ENCODE measurements at regions not wholly inside any gene's neighbourhood (a gene's known extent, or its start where the extent isn't known, plus 50 kb on each side); places are given as distances from the start of the nearest gene placed in this dataset.

DNA sequence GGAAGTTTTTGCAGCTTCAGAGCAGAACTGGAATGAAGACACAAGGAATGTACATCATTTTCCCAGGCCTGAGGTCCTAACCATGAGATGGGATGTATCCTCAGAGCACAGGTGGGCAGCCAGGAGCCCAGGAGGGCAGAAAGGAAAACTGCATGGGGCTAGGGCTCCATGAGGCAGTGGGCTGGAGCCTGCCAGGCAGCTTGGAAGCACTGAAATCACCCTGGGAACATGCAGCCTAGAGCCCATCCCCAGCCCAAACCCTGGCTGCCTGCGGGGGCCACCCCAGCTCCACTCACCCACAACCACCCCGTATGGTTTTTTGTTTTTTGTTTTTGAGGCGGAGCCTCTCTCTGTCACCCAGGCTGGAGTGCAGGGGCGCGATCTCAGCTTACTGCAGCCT, 86.2 kb upstream of the SIAH1 start:
- no peak overlapping the region for H3K27ac Mint-ChIP-seq
- no peak overlapping the region for H3K4me3 Mint-ChIP-seq
- no peaks in the 10 kb centered on the region for H3K36me3 Mint-ChIP-seq
- TF ChIP-seq CTCF (conservative IDR thresholded peaks at IDR 0.05), result no peak
- H3K4me1 Mint-ChIP-seq (ENCODE audit: unreplicated experiment), result no peaks in the 10 kb centered on the region
- no peaks in the 10 kb centered on the region for H3K9me3 Mint-ChIP-seq
- H3K27me3 Mint-ChIP-seq, result no peaks in the 10 kb centered on the region
- DNase-seq (ENCODE audit: extremely low spot score, unreplicated experiment), result no peak

- Mint-ChIP-seq H3K27ac (no peak overlapping the region), H3K27me3 (peaks cover 3% of the 10 kb centered on the region), H3K9me3 (no peaks in the 10 kb centered on the region), H3K36me3 (no peaks in the 10 kb centered on the region), H3K4me3 (no peak overlapping the region), H3K4me1 (ENCODE audit: unreplicated experiment) (no peaks in the 10 kb centered on the region)
- TF ChIP-seq CTCF (conservative IDR thresholded peaks at IDR 0.05), result no peak
- DNase-seq (ENCODE audit: extremely low spot score, unreplicated experiment), result no peak
These were observed 77.0 kb upstream of the SIAH1 start for GRCh38 chr16:48462106-48462740.

DNA sequence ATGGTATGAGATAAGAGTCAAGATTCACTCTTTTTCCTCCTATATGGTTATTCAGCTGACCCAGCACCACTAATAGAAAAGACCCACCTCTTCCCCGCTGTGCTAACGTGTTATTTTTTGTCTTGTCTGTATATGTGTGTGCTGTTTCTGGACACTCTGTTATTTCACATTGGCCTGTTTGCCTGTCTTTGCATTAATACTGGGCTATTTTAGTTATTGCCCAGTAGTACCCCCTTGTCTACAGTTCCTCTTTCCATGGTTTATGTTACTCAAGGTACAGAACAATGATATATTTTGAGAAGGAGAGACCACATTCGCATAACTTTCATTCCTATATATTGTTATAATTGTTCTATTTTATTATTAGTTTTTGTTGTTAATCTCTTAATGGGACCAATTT, 74.0 kb upstream of the SIAH1 start:
- TF ChIP-seq CTCF (conservative IDR thresholded peaks at IDR 0.05), result no peak
- Mint-ChIP-seq H3K27me3 (peaks cover 3% of the 10 kb centered on the region), H3K36me3 (no peaks in the 10 kb centered on the region), H3K4me1 (ENCODE audit: unreplicated experiment) (no peaks in the 10 kb centered on the region), H3K4me3 (no peak overlapping the region), H3K27ac (no peak overlapping the region), H3K9me3 (no peaks in the 10 kb centered on the region)
- no peak for DNase-seq (ENCODE audit: extremely low spot score, unreplicated experiment)

DNA sequence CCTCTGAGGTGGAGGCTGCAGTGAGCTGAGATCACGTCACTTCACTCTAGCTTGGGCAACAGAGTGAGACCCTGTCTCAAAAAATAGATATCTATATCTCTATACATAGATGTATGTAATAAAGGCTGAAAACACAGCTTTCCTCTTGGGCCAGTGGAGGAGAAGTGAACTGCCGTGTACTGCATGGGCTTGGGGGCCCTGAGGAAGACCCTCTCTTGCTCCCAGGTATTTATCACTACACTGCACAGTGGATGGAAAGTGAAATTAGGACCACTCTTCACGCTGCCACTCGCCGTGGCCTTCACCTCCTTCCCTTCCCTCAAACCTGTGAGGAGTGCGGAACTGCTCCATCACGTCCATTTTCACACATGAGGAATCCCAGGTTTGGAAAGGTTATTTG, 68.8 kb upstream of the SIAH1 start:
- Mint-ChIP-seq H3K4me1 (ENCODE audit: unreplicated experiment) (no peaks in the 10 kb centered on the region), H3K9me3 (no peaks in the 10 kb centered on the region), H3K4me3 (no peak overlapping the region), H3K36me3 (no peaks in the 10 kb centered on the region), H3K27me3 (no peaks in the 10 kb centered on the region), H3K27ac (no peak overlapping the region)
- no peak for DNase-seq (ENCODE audit: extremely low spot score, unreplicated experiment)
- TF ChIP-seq CTCF (conservative IDR thresholded peaks at IDR 0.05), result no peak

- Mint-ChIP-seq H3K36me3 (no peaks in the 10 kb centered on the region), H3K4me3 (no peak overlapping the region), H3K9me3 (no peaks in the 10 kb centered on the region), H3K4me1 (ENCODE audit: unreplicated experiment) (no peaks in the 10 kb centered on the region), H3K27ac (no peak overlapping the region), H3K27me3 (no peaks in the 10 kb centered on the region)
- TF ChIP-seq CTCF (conservative IDR thresholded peaks at IDR 0.05), result no peak
- DNase-seq (ENCODE audit: extremely low spot score, unreplicated experiment), result no peak
These were observed 68.0 kb upstream of the SIAH1 start for GRCh38 chr16:48452991-48453760.
